GM23338 (cell line): ENCODE measurements at regions not wholly inside any gene's neighbourhood (a gene's known extent, or its start where the extent isn't known, plus 50 kb on each side); places are given as distances from the start of the nearest gene placed in this dataset.
A peak's percentile ranks its signal among the peaks of the same experiment; 100 is the strongest.

Experiments used
- ATAC-seq: fragments of 200-7000 bp; cut with Tn5 transposase; 3 replicates; pipeline ENCODE4 v1.9.1; 2020
- DNase-seq: peaks from one replicate; pipeline ENCODE4 v3.0.0-alpha.2; 2015; ENCODE audit warnings: low spot score
- H2AFZ ChIP-seq: fragments of 200-600 bp; sonication (generic); 2 replicates; pipeline ENCODE4 v1.8.0; 2016; ENCODE audit warnings: antibody characterized with exemption, mild to moderate bottlenecking, moderate library complexity
- H3F3A ChIP-seq: fragments of 200-600 bp; sonication (generic); replicated peaks from 2 replicates; pipeline ENCODE4 v1.8.0; 2017; ENCODE audit warnings: antibody characterized with exemption, mixed run types, low read depth
- H3K27ac ChIP-seq: fragments of 200-600 bp; sonication (generic); 2 replicates; pipeline ENCODE4 v1.6.1; 2016; ENCODE audit warnings: low read depth
- H3K27me3 ChIP-seq: fragments of 200-600 bp; sonication (generic); 2 replicates; pipeline ENCODE4 v1.8.0; 2016; ENCODE audit warnings: mild to moderate bottlenecking, mixed run types, moderate library complexity; ENCODE audit not compliant: insufficient read depth
- H3K36me3 ChIP-seq: fragments of 200-600 bp; sonication (generic); 2 replicates; pipeline ENCODE4 v1.8.0; 2016; ENCODE audit warnings: mild to moderate bottlenecking; ENCODE audit not compliant: insufficient read depth
- H3K4me1 ChIP-seq: fragments of 200-600 bp; sonication (generic); 2 replicates; pipeline ENCODE4 v1.8.0; 2016; ENCODE audit warnings: mild to moderate bottlenecking, moderate library complexity; ENCODE audit not compliant: insufficient read depth
- H3K4me2 ChIP-seq: fragments of 200-600 bp; sonication (generic); 2 replicates; pipeline ENCODE4 v1.7.1; 2017; ENCODE audit warnings: mixed run types
- H3K4me3 ChIP-seq: fragments of 200-600 bp; sonication (generic); 2 replicates; pipeline ENCODE4 v1.6.1; 2016; ENCODE audit warnings: mixed run types
- H3K79me2 ChIP-seq: fragments of 200-600 bp; sonication (generic); replicated peaks from 2 replicates; pipeline ENCODE4 v1.8.0; 2017; ENCODE audit warnings: mild to moderate bottlenecking; ENCODE audit not compliant: insufficient read depth
- H3K9me2 ChIP-seq: fragments of 200-600 bp; sonication (generic); 2 replicates; pipeline ENCODE4 v1.8.0; 2017; ENCODE audit not compliant: insufficient read depth
- H4K20me1 ChIP-seq: fragments of 200-600 bp; sonication (generic); replicated peaks from 2 replicates; pipeline ENCODE4 v1.8.0; 2017; ENCODE audit warnings: mild to moderate bottlenecking; ENCODE audit not compliant: insufficient read depth
- H3K27ac Mint-ChIP-seq: 2 replicates; pipeline ENCODE4 v1.8.0; 2020; ENCODE audit warnings: inconsistent platforms, mild to moderate bottlenecking, moderate library complexity, mixed read lengths
- H3K27me3 Mint-ChIP-seq: 3 replicates; pipeline ENCODE4 v1.8.0; 2022; ENCODE audit warnings: low read depth, mild to moderate bottlenecking, moderate library complexity, mixed read lengths, inconsistent platforms; ENCODE audit not compliant: insufficient read depth, poor library complexity
- H3K36me3 Mint-ChIP-seq: 3 replicates; pipeline ENCODE4 v1.8.0; 2021; ENCODE audit warnings: low read depth, mild to moderate bottlenecking, inconsistent platforms, moderate library complexity, mixed read lengths
- H3K4me1 Mint-ChIP-seq: 3 replicates; pipeline ENCODE4 v1.8.0; 2020; ENCODE audit warnings: mild to moderate bottlenecking, inconsistent platforms, mixed read lengths
- H3K4me3 Mint-ChIP-seq: 3 replicates; pipeline ENCODE4 v1.8.0; 2021; ENCODE audit warnings: moderate library complexity, mild to moderate bottlenecking, inconsistent platforms, mixed read lengths
- H3K9me3 Mint-ChIP-seq: 3 replicates; pipeline ENCODE4 v1.8.0; 2020; ENCODE audit warnings: moderate library complexity, mild to moderate bottlenecking, inconsistent platforms, mixed read lengths
- EZH2 ChIP-seq: fragments of 200-600 bp; sonication (generic); IDR thresholded peaks from one replicate; pipeline ENCODE4 v1.8.0; 2017; ENCODE audit warnings: antibody characterized with exemption, mild to moderate bottlenecking, low read depth; ENCODE audit not compliant: unreplicated experiment
- JUNB ChIP-seq: IDR thresholded peaks from one replicate; pipeline ENCODE4 v1.6.1; 2016; ENCODE audit warnings: antibody characterized with exemption; ENCODE audit not compliant: unreplicated experiment
- POLR2AphosphoS5 ChIP-seq: IDR thresholded peaks from 2 replicates; pipeline ENCODE4 v1.6.1; 2016; ENCODE audit warnings: antibody characterized with exemption, low read depth
- STAT1 ChIP-seq: IDR thresholded peaks from one replicate; pipeline ENCODE4 v1.6.1; 2016; ENCODE audit warnings: antibody characterized with exemption; ENCODE audit not compliant: unreplicated experiment
- ZNF114 ChIP-seq: fragments of 250-450 bp; sonication (Bioruptor Pico); IDR thresholded peaks from 2 replicates; pipeline ENCODE4 v1.5.0; 2020; ENCODE audit warnings: mild to moderate bottlenecking, moderate library complexity
- ZNF462 ChIP-seq: fragments of 250-450 bp; sonication (Bioruptor Pico); IDR thresholded peaks from 2 replicates; pipeline ENCODE4 v1.5.0; 2020; ENCODE audit warnings: mild to moderate bottlenecking, moderate library complexity
- TF ChIP-seq, protein P1 (sequence below): IDR thresholded peaks from 2 replicates; pipeline ENCODE4 v1.6.1; 2016; ENCODE audit warnings: antibody characterized with exemption

GRCh38 chr5:126334760-126335159, 88.4 kb upstream of the GRAMD2B start:
- Histone ChIP-seq H3K4me2 (no peak overlapping the region), H3K27ac (no peak overlapping the region), H3K36me3 (no peaks in the 10 kb centered on the region), H2AFZ (0 out of 2 replicates have a peak overlapping the region, but pooled peaks have one; percentile 19), H3K27me3 (no peaks in the 10 kb centered on the region), H3K4me1 (peaks cover 7% of the 10 kb centered on the region; the same call in 1 of the 2 replicates), H4K20me1 (no peaks in the 10 kb centered on the region), H3K4me3 (no peak overlapping the region), H3K9me2 (no peaks in the 10 kb centered on the region), H3F3A (no peaks in the 10 kb centered on the region), H3K79me2 (no peaks in the 10 kb centered on the region)
- Mint-ChIP-seq H3K36me3 (no peaks in the 10 kb centered on the region), H3K4me3 (no peak overlapping the region), H3K9me3 (no peaks in the 10 kb centered on the region), H3K27ac (no peak overlapping the region), H3K4me1 (peaks cover 13% of the 10 kb centered on the region), H3K27me3 (no peaks in the 10 kb centered on the region)
- DNase-seq: no peak
- no peak for ATAC-seq
- TF ChIP-seq, protein P1, sequence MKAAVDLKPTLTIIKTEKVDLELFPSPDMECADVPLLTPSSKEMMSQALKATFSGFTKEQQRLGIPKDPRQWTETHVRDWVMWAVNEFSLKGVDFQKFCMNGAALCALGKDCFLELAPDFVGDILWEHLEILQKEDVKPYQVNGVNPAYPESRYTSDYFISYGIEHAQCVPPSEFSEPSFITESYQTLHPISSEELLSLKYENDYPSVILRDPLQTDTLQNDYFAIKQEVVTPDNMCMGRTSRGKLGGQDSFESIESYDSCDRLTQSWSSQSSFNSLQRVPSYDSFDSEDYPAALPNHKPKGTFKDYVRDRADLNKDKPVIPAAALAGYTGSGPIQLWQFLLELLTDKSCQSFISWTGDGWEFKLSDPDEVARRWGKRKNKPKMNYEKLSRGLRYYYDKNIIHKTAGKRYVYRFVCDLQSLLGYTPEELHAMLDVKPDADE: no peak
- TF ChIP-seq JUNB (no peak), EZH2 (no peak), ZNF114 (CRISPR knock-in tag) (no peak)

DNA sequence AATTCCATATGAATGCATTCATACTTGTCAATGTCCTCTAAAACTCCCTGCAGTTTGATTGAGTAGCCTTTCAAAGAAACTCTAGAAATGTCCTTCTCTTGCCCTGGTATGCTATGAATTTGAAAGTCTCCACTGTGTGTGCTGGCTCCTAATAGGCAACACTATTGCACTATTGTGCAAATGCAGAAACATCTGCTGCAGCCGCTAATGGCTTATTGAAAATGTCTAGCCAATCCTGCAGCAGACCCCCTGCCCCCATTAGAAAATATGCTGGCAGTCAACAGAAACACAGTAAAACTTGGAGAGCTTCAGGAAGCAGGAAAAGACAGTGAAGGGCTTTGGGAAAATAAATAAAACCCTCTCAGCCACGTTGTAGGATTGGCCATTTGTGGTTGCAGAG, 87.3 kb upstream of the GRAMD2B start:
- 0 out of 2 replicates have a peak overlapping the region, but pooled peaks have one; percentile 11 for H3K27ac Mint-ChIP-seq
- Histone ChIP-seq H3K4me2 (peak overlapping the region; percentile 5; the same call in 1 of the 2 replicates), H3K27me3 (no peaks in the 10 kb centered on the region), H3K36me3 (no peaks in the 10 kb centered on the region), H4K20me1 (no peaks in the 10 kb centered on the region), H3F3A (no peaks in the 10 kb centered on the region), H3K4me3 (no peak overlapping the region), H2AFZ (peak overlapping the region; percentile 76), H3K27ac (no peak overlapping the region), H3K4me1 (peaks cover 7% of the 10 kb centered on the region; the same call in 1 of the 2 replicates), H3K9me2 (no peaks in the 10 kb centered on the region), H3K79me2 (no peaks in the 10 kb centered on the region)
- ATAC-seq (no peak), DNase-seq (no peak)
- no peaks in the 10 kb centered on the region for H3K9me3 Mint-ChIP-seq
- TF ChIP-seq STAT1 (no peak), ZNF462 (CRISPR knock-in tag) (no peak), JUNB (no peak), POLR2AphosphoS5 (no peak)
- no peak overlapping the region for H3K4me3 Mint-ChIP-seq
- H3K4me1 Mint-ChIP-seq: peaks cover 13% of the 10 kb centered on the region
- no peaks in the 10 kb centered on the region for H3K27me3 Mint-ChIP-seq
- H3K36me3 Mint-ChIP-seq: no peaks in the 10 kb centered on the region
